ENCODE measurements at regions not wholly inside any gene's neighbourhood (a gene's known extent, or its start where the extent isn't known, plus 50 kb on each side); places are given as distances from the start of the nearest gene placed in this dataset.
A peak's percentile ranks its signal among the peaks of the same experiment; 100 is the strongest.

DNA sequence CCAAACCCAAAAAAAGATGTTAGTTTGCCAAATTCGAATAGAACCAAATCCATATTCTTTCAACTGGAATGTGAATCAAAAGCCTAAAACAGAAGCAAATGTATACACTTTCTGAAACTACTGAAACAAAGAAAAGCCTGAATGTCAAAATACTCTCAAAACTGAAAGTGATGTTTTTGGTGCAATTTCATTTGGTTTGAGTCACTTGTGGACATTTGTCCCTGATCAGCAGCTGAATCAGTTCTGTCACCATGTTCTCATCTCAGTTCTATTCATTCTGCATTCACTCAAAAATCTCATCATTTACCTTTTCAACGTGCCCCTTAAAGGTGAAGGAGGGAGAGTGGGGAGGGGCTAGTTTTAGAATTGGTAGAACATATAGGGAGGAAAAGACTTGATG, 266.8 kb downstream of the ABHD5 start (continued):
- TF ChIP-seq CHD2 (IDR thresholded peaks at IDR 0.05; ENCODE audit: low read length, partially characterized antibody), result no peak

DNA sequence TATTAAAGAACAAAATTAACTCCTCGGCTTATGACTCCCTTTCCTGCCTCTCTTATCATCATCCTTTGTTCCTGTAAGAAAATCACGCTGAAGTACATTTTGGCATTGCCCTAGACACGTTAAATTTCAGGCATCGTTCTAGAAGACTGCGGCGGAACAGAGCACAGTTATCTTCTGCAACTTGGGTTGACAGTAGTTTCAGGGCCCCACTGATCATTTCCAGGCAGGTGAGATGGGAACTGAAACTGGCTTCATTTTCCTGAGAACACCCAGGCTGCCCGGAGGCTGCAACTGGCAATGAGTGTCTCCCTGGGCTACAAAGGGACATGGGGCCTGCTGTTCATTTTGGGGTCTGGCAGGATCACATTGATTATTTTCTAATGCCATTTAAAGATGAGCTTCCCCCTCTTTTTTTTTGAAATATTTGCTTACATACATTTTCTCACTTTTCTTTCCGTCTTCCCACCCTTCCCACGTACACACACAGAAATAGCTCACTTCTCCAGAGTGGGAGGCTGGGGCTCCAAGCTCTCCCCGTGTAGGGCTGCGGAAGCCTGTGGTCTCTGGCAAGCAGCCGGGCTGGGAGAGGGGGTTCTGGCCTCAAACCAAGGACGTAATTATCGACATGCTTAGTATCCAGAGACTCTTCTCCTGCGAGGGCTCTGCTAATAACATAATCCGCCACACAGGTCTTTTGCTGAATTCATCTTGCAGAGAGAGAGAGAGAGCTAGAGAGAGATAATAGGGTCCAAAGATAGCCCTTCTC, 267.4 kb downstream of the ABHD5 start:
- H3K36me3 ChIP-seq (replicated peaks in 1 of 2; ENCODE audit: control insufficient read depth in 1 of 2, insufficient read depth in 2 of 2, low read length in 1 of 2), result no peaks in the 10 kb centered on the region
- no peaks in the 10 kb centered on the region for H3K27me3 ChIP-seq (ENCODE audit: insufficient read depth)
- POLR2A ChIA-PET, result no interaction called here
- H2AFZ ChIP-seq (ENCODE audit: low read depth), result no peak overlapping the region
- no peaks in the 10 kb centered on the region for H4K20me1 ChIP-seq (ENCODE audit: insufficient read depth)
- CTCF ChIA-PET, result interaction anchor here (0.7 kb wide), 1 partner anchor 12 kb away, joined by 3 read pairs; no protein-coding TSS in a partner anchor
- no peaks in the 10 kb centered on the region for H3K9me3 ChIP-seq
- no peaks in the 10 kb centered on the region for H3K9me2 ChIP-seq
- no peak overlapping the region for H3K4me2 ChIP-seq
- no peak overlapping the region for H3K9ac ChIP-seq
- no peak overlapping the region for H3K4me3 ChIP-seq (ENCODE audit: low read depth in 2 of 2, low read length in 1 of 2)
- H3K4me1 ChIP-seq (ENCODE audit: control insufficient read depth in 1 of 2, insufficient read depth in 2 of 2, low read depth in 1 of 2, low read length in 1 of 2), result peaks cover 0 to 38% of the 10 kb centered on the region in 2 experiments; a peak in 2 of 4 replicates
- H3K79me2 ChIP-seq (ENCODE audit: insufficient read depth), result no peaks in the 10 kb centered on the region
- DNase-seq, result peak; percentile 55
- peak overlapping the region in 1 of 2 experiments; percentile 48; a peak in 2 of 4 replicates for H3K27ac ChIP-seq (ENCODE audit: low read depth in 2 of 2, low read length in 1 of 2)
- TF ChIP-seq POLR2AphosphoS5 (IDR thresholded peaks at IDR 0.05; ENCODE audit: low read depth, low read length) (no peak), FOXJ3 (CRISPR knock-in tag; IDR thresholded peaks at IDR 0.05) (0 out of 2 replicates have a peak, but pooled peaks have one; percentile 19)
- H3F3A ChIP-seq (replicated peaks; ENCODE audit: insufficient read depth), result peaks cover 8% of the 10 kb centered on the region
- 72% methylated on average over 16 of the region's 16 CpGs for WGBS (ENCODE audit: low lambda C conversion rate)

DNA sequence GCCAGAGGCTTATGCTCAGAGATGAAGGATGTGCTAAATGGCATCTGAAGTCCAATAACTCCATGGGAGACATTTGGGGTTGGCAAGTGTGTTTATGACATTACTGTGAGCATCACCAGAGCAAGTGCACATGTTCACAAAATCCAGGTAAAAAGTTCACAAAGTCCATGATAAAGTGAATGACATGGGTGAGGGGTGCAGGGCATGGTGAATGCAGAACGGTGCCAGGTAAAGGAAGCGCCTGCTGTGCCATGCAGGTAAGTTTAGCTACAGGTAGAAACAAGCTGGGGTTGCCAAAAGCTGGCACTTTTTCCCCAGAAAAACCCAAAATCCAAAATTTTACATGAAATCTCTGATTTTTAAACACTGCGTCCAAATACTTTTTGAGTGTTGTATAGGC, 268.2 kb downstream of the ABHD5 start:
- H3K4me1 ChIP-seq (ENCODE audit: control insufficient read depth in 1 of 2, insufficient read depth in 2 of 2, low read depth in 1 of 2, low read length in 1 of 2), result peaks cover 0 to 31% of the 10 kb centered on the region in 2 experiments; a peak in 2 of 4 replicates
- H2AFZ ChIP-seq (ENCODE audit: low read depth), result no peak overlapping the region
- no peaks in the 10 kb centered on the region for H3K9me3 ChIP-seq
- DNase-seq, result no peak
- H3F3A ChIP-seq (replicated peaks; ENCODE audit: insufficient read depth), result peaks cover 1% of the 10 kb centered on the region
- 96% methylated on average over 3 of the region's 3 CpGs for WGBS (ENCODE audit: low lambda C conversion rate)
- no peaks in the 10 kb centered on the region for H3K36me3 ChIP-seq (replicated peaks in 1 of 2; ENCODE audit: control insufficient read depth in 1 of 2, insufficient read depth in 2 of 2, low read length in 1 of 2)
- H3K9ac ChIP-seq, result no peak overlapping the region
- H3K27me3 ChIP-seq (ENCODE audit: insufficient read depth), result no peaks in the 10 kb centered on the region
- no peaks in the 10 kb centered on the region for H3K79me2 ChIP-seq (ENCODE audit: insufficient read depth)
- CTCF ChIA-PET, result interaction anchor here (1.2 kb wide), 1 partner anchor 103 kb away, joined by 3 read pairs; no protein-coding TSS in a partner anchor
- POLR2A ChIA-PET, result no interaction called here
- no peak overlapping the region for H3K4me3 ChIP-seq (ENCODE audit: low read depth in 2 of 2, low read length in 1 of 2)
- no peaks in the 10 kb centered on the region for H4K20me1 ChIP-seq (ENCODE audit: insufficient read depth)
- no peak overlapping the region; a peak in 2 of 4 replicates for H3K27ac ChIP-seq (ENCODE audit: low read depth in 2 of 2, low read length in 1 of 2)
- no peak for TF ChIP-seq RXRA (IDR thresholded peaks at IDR 0.05; ENCODE audit: borderline replicate concordance, low read depth)
- no peak for TF ChIP-seq NRF1 (IDR thresholded peaks at IDR 0.05; ENCODE audit: low read depth, low read length)
- TF ChIP-seq FOXM1 (IDR thresholded peaks at IDR 0.05; ENCODE audit: low read depth), result no peak
- TF ChIP-seq YY1 (IDR thresholded peaks at IDR 0.05; ENCODE audit: low read depth), result no peak
- no peak for TF ChIP-seq EZH2phosphoT487 (IDR thresholded peaks at IDR 0.05; ENCODE audit: borderline replicate concordance, low read depth)
- TF ChIP-seq MXI1 (IDR thresholded peaks at IDR 0.05; ENCODE audit: low read depth, low read length), result no peak
- TF ChIP-seq, protein P1, sequence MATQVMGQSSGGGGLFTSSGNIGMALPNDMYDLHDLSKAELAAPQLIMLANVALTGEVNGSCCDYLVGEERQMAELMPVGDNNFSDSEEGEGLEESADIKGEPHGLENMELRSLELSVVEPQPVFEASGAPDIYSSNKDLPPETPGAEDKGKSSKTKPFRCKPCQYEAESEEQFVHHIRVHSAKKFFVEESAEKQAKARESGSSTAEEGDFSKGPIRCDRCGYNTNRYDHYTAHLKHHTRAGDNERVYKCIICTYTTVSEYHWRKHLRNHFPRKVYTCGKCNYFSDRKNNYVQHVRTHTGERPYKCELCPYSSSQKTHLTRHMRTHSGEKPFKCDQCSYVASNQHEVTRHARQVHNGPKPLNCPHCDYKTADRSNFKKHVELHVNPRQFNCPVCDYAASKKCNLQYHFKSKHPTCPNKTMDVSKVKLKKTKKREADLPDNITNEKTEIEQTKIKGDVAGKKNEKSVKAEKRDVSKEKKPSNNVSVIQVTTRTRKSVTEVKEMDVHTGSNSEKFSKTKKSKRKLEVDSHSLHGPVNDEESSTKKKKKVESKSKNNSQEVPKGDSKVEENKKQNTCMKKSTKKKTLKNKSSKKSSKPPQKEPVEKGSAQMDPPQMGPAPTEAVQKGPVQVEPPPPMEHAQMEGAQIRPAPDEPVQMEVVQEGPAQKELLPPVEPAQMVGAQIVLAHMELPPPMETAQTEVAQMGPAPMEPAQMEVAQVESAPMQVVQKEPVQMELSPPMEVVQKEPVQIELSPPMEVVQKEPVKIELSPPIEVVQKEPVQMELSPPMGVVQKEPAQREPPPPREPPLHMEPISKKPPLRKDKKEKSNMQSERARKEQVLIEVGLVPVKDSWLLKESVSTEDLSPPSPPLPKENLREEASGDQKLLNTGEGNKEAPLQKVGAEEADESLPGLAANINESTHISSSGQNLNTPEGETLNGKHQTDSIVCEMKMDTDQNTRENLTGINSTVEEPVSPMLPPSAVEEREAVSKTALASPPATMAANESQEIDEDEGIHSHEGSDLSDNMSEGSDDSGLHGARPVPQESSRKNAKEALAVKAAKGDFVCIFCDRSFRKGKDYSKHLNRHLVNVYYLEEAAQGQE (IDR thresholded peaks at IDR 0.05; ENCODE audit: low read depth, low read length), result no peak
- no peak for TF ChIP-seq ELF1 (IDR thresholded peaks at IDR 0.05)
- no peak for TF ChIP-seq POLR2AphosphoS5 (IDR thresholded peaks at IDR 0.05; ENCODE audit: low read depth, low read length)
- no peak for TF ChIP-seq GATA2 (CRISPR knock-in tag; IDR thresholded peaks at IDR 0.05)
- TF ChIP-seq FOSL2 (IDR thresholded peaks at IDR 0.05; ENCODE audit: borderline replicate concordance, low read depth), result no peak
- no peak for TF ChIP-seq SMC3 (IDR thresholded peaks at IDR 0.05; ENCODE audit: low read depth, low read length)
- no peak for TF ChIP-seq TEAD4 (IDR thresholded peaks at IDR 0.05; ENCODE audit: borderline replicate concordance, insufficient read depth)
- TF ChIP-seq, protein P2, sequence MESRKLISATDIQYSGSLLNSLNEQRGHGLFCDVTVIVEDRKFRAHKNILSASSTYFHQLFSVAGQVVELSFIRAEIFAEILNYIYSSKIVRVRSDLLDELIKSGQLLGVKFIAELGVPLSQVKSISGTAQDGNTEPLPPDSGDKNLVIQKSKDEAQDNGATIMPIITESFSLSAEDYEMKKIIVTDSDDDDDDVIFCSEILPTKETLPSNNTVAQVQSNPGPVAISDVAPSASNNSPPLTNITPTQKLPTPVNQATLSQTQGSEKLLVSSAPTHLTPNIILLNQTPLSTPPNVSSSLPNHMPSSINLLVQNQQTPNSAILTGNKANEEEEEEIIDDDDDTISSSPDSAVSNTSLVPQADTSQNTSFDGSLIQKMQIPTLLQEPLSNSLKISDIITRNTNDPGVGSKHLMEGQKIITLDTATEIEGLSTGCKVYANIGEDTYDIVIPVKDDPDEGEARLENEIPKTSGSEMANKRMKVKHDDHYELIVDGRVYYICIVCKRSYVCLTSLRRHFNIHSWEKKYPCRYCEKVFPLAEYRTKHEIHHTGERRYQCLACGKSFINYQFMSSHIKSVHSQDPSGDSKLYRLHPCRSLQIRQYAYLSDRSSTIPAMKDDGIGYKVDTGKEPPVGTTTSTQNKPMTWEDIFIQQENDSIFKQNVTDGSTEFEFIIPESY (IDR thresholded peaks at IDR 0.05; ENCODE audit: borderline replicate concordance, low read depth), result no peak
- no peak for TF ChIP-seq JUND (IDR thresholded peaks at IDR 0.05)
- TF ChIP-seq, protein P3, sequence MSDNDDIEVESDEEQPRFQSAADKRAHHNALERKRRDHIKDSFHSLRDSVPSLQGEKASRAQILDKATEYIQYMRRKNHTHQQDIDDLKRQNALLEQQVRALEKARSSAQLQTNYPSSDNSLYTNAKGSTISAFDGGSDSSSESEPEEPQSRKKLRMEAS (IDR thresholded peaks at IDR 0.05; ENCODE audit: low read depth), result no peak
- no peak for TF ChIP-seq TAF1 (IDR thresholded peaks at IDR 0.05; ENCODE audit: borderline replicate concordance, low read depth, low read length)
- no peak overlapping the region for H3K4me2 ChIP-seq
- no peaks in the 10 kb centered on the region for H3K9me2 ChIP-seq
